ENCODE measurements at regions not wholly inside any gene's neighbourhood (a gene's known extent, or its start where the extent isn't known, plus 50 kb on each side); places are given as distances from the start of the nearest gene placed in this dataset.

DNA sequence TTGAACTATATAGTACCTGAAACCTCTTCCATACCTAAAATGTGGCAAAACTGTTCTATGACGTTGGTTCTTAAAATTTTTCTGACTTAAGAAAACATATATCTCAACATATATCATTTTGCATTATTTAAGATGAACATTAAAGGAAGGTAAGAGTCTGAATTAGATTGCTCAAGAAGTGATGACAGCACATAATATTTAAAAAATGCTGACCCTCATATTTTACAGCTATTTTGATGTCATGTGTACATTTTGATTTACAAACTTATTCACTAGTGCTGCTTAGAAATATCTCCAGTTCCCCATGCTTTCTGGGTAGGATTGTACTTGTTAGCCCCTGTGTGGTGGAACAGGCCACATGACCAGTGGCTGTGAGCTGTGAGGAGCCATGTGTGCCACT, 666.1 kb downstream of the SATB2 start:
- POLR2A ChIA-PET: no interaction called here
- no peaks in the 10 kb centered on the region for H3K4me1 Mint-ChIP-seq (ENCODE audit: low read depth)
- H3K27me3 Mint-ChIP-seq: no peaks in the 10 kb centered on the region
- CTCF ChIA-PET: no interaction called here
- H3K36me3 Mint-ChIP-seq (ENCODE audit: low read depth): no peaks in the 10 kb centered on the region
- H3K9me3 Mint-ChIP-seq: no peaks in the 10 kb centered on the region
- H3K27ac Mint-ChIP-seq: no peak overlapping the region
- H3K4me3 Mint-ChIP-seq: no peak overlapping the region
- intact Hi-C loops (cut with micrococcal nuclease): no loop called here
- ATAC-seq (no peak), DNase-seq (no peak)
- TF ChIP-seq, protein P1, sequence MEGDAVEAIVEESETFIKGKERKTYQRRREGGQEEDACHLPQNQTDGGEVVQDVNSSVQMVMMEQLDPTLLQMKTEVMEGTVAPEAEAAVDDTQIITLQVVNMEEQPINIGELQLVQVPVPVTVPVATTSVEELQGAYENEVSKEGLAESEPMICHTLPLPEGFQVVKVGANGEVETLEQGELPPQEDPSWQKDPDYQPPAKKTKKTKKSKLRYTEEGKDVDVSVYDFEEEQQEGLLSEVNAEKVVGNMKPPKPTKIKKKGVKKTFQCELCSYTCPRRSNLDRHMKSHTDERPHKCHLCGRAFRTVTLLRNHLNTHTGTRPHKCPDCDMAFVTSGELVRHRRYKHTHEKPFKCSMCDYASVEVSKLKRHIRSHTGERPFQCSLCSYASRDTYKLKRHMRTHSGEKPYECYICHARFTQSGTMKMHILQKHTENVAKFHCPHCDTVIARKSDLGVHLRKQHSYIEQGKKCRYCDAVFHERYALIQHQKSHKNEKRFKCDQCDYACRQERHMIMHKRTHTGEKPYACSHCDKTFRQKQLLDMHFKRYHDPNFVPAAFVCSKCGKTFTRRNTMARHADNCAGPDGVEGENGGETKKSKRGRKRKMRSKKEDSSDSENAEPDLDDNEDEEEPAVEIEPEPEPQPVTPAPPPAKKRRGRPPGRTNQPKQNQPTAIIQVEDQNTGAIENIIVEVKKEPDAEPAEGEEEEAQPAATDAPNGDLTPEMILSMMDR (IDR thresholded peaks at IDR 0.05): no peak

DNA sequence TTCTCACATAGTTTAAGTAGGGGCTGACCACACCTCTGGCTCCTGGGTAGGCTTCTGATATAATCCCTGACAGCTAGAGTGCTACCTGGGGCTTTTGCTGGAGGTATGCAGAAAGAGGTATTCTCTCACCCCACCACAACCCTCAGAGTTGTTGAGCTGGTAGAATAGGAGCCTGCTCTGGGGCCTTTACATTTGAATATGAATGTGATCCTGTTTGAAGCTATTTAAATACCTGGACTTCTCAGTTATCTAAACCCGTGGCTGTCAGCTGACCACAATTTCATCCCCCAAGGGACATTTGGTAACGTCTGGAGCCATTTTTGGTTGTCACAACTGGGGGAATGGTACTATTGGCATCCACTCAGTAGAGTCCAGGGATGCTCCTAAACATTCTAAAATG, 669.1 kb downstream of the SATB2 start:
- Mint-ChIP-seq H3K9me3 (no peaks in the 10 kb centered on the region), H3K4me3 (no peak overlapping the region), H3K27ac (no peak overlapping the region), H3K36me3 (ENCODE audit: low read depth) (no peaks in the 10 kb centered on the region), H3K27me3 (no peaks in the 10 kb centered on the region), H3K4me1 (ENCODE audit: low read depth) (no peaks in the 10 kb centered on the region)
- DNase-seq: no peak
- CTCF ChIA-PET: no interaction called here
- no peak for ATAC-seq
- intact Hi-C loops (cut with micrococcal nuclease): no loop called here
- POLR2A ChIA-PET: no interaction called here
- TF ChIP-seq, protein P1 (IDR thresholded peaks at IDR 0.05): no peak

DNA sequence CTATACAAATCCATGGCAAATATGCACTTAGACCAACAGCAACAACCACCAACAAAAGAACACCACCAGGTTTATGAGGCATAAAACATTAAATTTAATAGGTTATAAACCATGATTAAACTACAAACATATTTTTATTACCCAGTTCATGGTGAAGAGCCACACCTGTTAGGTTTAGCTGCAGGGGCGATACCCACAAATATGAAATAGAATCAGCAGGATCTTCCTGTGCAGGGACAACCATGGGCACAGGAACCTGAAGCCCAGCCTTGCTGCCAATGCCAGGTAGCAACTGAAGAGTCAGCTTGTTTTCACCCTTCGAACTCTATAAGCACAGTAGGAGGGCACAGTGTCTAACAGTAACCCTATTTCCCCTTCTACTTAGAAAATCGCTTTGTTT, 675.0 kb downstream of the SATB2 start:
- intact Hi-C loops (cut with micrococcal nuclease): no loop called here
- Mint-ChIP-seq H3K27ac (no peak overlapping the region), H3K27me3 (no peaks in the 10 kb centered on the region), H3K9me3 (no peaks in the 10 kb centered on the region), H3K4me1 (ENCODE audit: low read depth) (no peaks in the 10 kb centered on the region), H3K4me3 (no peak overlapping the region), H3K36me3 (ENCODE audit: low read depth) (no peaks in the 10 kb centered on the region)
- DNase-seq: no peak
- no peak for ATAC-seq
- CTCF ChIA-PET: no interaction called here
- TF ChIP-seq, protein P1 (IDR thresholded peaks at IDR 0.05): no peak
- POLR2A ChIA-PET: no interaction called here

DNA sequence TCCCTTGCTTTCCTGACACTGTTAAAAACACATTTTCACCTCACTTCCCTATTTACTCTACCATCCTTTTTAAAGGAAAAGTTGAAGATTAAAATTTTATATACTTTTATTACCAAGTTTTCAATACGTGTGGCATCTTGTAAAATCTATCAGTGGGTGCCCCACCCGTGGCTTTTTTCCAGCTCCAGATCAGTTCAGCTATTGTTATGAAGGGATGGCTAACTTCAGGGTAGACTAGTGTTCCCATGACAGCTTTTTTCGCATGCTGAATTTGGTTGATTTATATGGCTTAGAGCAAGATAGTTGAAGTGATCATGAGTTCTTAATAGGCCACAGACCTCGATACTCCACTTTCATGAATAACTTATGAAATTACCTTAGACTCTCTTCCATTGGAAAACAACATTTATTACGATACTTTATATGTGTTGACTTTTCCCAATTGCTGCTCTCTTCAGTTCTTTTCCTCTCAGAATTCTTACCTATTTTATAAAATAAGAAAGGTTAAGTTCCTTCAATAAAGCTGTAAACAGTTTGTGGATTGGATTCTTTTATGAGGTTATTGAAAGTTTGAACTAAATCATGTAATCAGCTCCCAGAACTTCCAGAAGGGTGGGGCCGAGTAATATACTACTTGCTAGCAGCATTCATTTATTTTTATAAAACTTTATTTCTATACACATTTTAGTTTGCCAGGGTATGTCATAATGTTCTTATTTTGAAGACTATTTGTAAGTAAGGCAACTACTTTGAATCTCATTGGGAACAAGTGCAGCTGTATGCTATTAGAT, 680.9 kb downstream of the SATB2 start:
- H3K4me1 Mint-ChIP-seq (ENCODE audit: low read depth): no peaks in the 10 kb centered on the region
- TF ChIP-seq, protein P1 (IDR thresholded peaks at IDR 0.05): no peak
- H3K36me3 Mint-ChIP-seq (ENCODE audit: low read depth): no peaks in the 10 kb centered on the region
- ATAC-seq (no peak), DNase-seq (no peak)
- H3K9me3 Mint-ChIP-seq: no peaks in the 10 kb centered on the region
- CTCF ChIA-PET: no interaction called here
- H3K4me3 Mint-ChIP-seq: no peak overlapping the region
- no peaks in the 10 kb centered on the region for H3K27me3 Mint-ChIP-seq
- no peak overlapping the region for H3K27ac Mint-ChIP-seq
- POLR2A ChIA-PET: no interaction called here
- intact Hi-C loops (cut with micrococcal nuclease): no loop called here

DNA sequence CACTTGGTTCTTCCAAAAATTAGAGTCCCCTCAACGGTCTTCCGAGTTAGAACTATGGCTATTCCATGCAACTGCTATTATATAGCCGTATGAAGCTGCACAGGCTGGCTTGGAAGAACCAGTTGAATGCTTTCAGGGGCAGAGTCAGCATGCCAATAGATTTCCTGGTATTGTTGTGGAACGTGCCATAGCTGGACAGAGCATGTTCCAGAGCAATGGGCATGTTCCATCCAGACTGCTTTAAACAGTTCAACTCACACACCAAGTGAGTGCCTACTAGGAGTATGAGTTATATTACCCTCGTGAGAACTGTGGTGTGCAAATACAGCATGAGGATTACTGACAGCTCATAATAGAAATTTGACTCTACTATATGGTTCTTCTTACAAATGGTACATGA, 682.0 kb downstream of the SATB2 start:
- no peaks in the 10 kb centered on the region for H3K9me3 Mint-ChIP-seq
- no peaks in the 10 kb centered on the region for H3K27me3 Mint-ChIP-seq
- ChIA-PET CTCF (no interaction called here), POLR2A (interaction anchor here (0.6 kb wide), 1 partner anchor 219 kb away, joined by 3 read pairs; no protein-coding TSS in a partner anchor)
- no peaks in the 10 kb centered on the region for H3K36me3 Mint-ChIP-seq (ENCODE audit: low read depth)
- H3K4me1 Mint-ChIP-seq (ENCODE audit: low read depth): no peaks in the 10 kb centered on the region
- TF ChIP-seq, protein P1 (IDR thresholded peaks at IDR 0.05): no peak
- intact Hi-C loops (cut with micrococcal nuclease): no loop called here
- DNase-seq: no peak
- ATAC-seq: no peak
- no peak overlapping the region for H3K4me3 Mint-ChIP-seq
- H3K27ac Mint-ChIP-seq: no peak overlapping the region

Measured in activated CD8-positive, alpha-beta T cell treated with anti-CD3 and anti-CD28 coated beads for 36 hours (primary cell).